ENCODE measurements at regions not wholly inside any gene's neighbourhood (a gene's known extent, or its start where the extent isn't known, plus 50 kb on each side); places are given as distances from the start of the nearest gene placed in this dataset.

DNA sequence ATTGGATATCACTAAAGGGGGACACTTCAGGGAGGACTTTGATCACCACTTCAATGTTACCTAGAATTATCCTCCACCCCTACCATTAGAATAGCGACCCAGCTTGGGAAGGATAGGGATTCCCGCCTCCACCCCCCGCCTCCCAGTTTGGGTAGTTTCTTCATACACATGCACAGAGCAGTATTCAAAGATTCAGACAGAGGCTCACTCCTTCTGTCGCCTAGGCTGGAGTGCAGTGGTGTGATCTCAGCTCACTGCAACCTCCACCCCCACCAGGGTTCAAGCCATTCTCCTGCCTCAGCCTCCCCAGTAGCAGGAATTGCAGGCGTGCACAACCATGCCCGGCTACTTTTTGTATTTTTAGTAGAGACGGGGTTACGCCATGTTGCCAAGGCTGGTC is 1166.1 kb downstream of the TYW1 start:
- H3K9me3 ChIP-seq (ENCODE audit: control insufficient read depth in 4 of 4, low read length in 3 of 4), result no peaks in the 10 kb centered on the region
- DNase-seq (ENCODE audit: low spot score), result no peak
- no peak for TF ChIP-seq RAD21 (IDR thresholded peaks at IDR 0.05)
- TF ChIP-seq SP1 (IDR thresholded peaks at IDR 0.05), result no peak
- TF ChIP-seq FOXA2 (IDR thresholded peaks at IDR 0.05), result no peak
- no peak for TF ChIP-seq FOXA1 (IDR thresholded peaks at IDR 0.05)
- no peak for TF ChIP-seq NR2F2 (IDR thresholded peaks at IDR 0.05)
- TF ChIP-seq, protein P1, sequence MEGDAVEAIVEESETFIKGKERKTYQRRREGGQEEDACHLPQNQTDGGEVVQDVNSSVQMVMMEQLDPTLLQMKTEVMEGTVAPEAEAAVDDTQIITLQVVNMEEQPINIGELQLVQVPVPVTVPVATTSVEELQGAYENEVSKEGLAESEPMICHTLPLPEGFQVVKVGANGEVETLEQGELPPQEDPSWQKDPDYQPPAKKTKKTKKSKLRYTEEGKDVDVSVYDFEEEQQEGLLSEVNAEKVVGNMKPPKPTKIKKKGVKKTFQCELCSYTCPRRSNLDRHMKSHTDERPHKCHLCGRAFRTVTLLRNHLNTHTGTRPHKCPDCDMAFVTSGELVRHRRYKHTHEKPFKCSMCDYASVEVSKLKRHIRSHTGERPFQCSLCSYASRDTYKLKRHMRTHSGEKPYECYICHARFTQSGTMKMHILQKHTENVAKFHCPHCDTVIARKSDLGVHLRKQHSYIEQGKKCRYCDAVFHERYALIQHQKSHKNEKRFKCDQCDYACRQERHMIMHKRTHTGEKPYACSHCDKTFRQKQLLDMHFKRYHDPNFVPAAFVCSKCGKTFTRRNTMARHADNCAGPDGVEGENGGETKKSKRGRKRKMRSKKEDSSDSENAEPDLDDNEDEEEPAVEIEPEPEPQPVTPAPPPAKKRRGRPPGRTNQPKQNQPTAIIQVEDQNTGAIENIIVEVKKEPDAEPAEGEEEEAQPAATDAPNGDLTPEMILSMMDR (IDR thresholded peaks at IDR 0.05; ENCODE audit: low read depth, low read length, missing input control), result no peak
- TF ChIP-seq, protein P2, sequence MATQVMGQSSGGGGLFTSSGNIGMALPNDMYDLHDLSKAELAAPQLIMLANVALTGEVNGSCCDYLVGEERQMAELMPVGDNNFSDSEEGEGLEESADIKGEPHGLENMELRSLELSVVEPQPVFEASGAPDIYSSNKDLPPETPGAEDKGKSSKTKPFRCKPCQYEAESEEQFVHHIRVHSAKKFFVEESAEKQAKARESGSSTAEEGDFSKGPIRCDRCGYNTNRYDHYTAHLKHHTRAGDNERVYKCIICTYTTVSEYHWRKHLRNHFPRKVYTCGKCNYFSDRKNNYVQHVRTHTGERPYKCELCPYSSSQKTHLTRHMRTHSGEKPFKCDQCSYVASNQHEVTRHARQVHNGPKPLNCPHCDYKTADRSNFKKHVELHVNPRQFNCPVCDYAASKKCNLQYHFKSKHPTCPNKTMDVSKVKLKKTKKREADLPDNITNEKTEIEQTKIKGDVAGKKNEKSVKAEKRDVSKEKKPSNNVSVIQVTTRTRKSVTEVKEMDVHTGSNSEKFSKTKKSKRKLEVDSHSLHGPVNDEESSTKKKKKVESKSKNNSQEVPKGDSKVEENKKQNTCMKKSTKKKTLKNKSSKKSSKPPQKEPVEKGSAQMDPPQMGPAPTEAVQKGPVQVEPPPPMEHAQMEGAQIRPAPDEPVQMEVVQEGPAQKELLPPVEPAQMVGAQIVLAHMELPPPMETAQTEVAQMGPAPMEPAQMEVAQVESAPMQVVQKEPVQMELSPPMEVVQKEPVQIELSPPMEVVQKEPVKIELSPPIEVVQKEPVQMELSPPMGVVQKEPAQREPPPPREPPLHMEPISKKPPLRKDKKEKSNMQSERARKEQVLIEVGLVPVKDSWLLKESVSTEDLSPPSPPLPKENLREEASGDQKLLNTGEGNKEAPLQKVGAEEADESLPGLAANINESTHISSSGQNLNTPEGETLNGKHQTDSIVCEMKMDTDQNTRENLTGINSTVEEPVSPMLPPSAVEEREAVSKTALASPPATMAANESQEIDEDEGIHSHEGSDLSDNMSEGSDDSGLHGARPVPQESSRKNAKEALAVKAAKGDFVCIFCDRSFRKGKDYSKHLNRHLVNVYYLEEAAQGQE (IDR thresholded peaks at IDR 0.05), result no peak
- 83% methylated on average over 8 of the region's 8 CpGs for WGBS
- no peaks in the 10 kb centered on the region for H3K4me1 ChIP-seq (ENCODE audit: control insufficient read depth in 4 of 4, insufficient read depth in 4 of 4, low read length in 3 of 4)
- H3K4me3 ChIP-seq (ENCODE audit: low read depth in 1 of 3, low read length in 3 of 3), result no peak overlapping the region
- H3K9ac ChIP-seq (ENCODE audit: low read depth in 1 of 2, low read length in 2 of 2), result no peak overlapping the region
- peaks cover 0 to 4% (median 0%) of the 10 kb centered on the region in 4 donors for H3K27me3 ChIP-seq (ENCODE audit: control insufficient read depth in 4 of 4, insufficient read depth in 4 of 4, low read length in 3 of 4)
- H3K36me3 ChIP-seq (ENCODE audit: control insufficient read depth in 4 of 4, insufficient read depth in 3 of 4, low read depth in 1 of 4, low read length in 3 of 4), result no peaks in the 10 kb centered on the region
- H3K27ac ChIP-seq (ENCODE audit: low read depth in 1 of 2, low read length in 2 of 2), result no peak overlapping the region

DNA sequence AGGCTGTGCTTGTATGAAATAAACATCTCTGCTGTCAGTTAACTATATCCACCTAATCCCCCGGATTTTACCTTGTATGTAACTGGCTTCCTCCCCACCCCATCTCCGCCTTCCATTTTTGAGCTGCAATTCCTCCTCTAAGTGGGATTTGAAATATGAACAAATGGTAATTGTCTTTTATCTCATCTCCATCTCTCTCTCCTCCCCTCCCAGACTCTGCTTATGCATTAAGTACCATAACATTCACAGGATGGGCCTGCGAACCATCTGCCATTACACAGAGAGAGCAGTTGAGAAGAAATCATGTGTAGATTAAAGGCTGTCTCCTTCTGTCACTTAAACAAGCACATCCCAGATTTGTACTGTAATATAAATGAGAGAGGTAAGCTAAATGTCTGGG is 1169.9 kb downstream of the TYW1 start:
- no peak for DNase-seq (ENCODE audit: low spot score)
- no peaks in the 10 kb centered on the region for H3K36me3 ChIP-seq (ENCODE audit: control insufficient read depth in 4 of 4, insufficient read depth in 3 of 4, low read depth in 1 of 4, low read length in 3 of 4)
- H3K9me3 ChIP-seq (ENCODE audit: control insufficient read depth in 4 of 4, low read length in 3 of 4), result no peaks in the 10 kb centered on the region
- H3K4me1 ChIP-seq (ENCODE audit: control insufficient read depth in 4 of 4, insufficient read depth in 4 of 4, low read length in 3 of 4), result no peaks in the 10 kb centered on the region
- peaks cover 0 to 4% (median 1%) of the 10 kb centered on the region in 4 donors for H3K27me3 ChIP-seq (ENCODE audit: control insufficient read depth in 4 of 4, insufficient read depth in 4 of 4, low read length in 3 of 4)
- H3K9ac ChIP-seq (ENCODE audit: low read depth in 1 of 2, low read length in 2 of 2), result no peak overlapping the region
- 39% methylated on average over 3 of the region's 3 CpGs for WGBS
- H3K4me3 ChIP-seq (ENCODE audit: low read depth in 1 of 3, low read length in 3 of 3), result no peak overlapping the region
- no peak for TF ChIP-seq TAF1 (conservative IDR thresholded peaks at IDR 0.05)
- TF ChIP-seq, protein P3, sequence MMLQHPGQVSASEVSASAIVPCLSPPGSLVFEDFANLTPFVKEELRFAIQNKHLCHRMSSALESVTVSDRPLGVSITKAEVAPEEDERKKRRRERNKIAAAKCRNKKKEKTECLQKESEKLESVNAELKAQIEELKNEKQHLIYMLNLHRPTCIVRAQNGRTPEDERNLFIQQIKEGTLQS (IDR thresholded peaks at IDR 0.05), result no peak
- no peak for TF ChIP-seq RXRA (IDR thresholded peaks at IDR 0.05)
- TF ChIP-seq GABPA (IDR thresholded peaks at IDR 0.05 in 1 of 2, conservative IDR thresholded peaks at IDR 0.05 in 1 of 2), result no peak
- TF ChIP-seq RAD21 (IDR thresholded peaks at IDR 0.05), result no peak
- no peak for TF ChIP-seq HNF4A (conservative IDR thresholded peaks at IDR 0.05)
- TF ChIP-seq JUND (IDR thresholded peaks at IDR 0.05), result no peak
- TF ChIP-seq, protein P4, sequence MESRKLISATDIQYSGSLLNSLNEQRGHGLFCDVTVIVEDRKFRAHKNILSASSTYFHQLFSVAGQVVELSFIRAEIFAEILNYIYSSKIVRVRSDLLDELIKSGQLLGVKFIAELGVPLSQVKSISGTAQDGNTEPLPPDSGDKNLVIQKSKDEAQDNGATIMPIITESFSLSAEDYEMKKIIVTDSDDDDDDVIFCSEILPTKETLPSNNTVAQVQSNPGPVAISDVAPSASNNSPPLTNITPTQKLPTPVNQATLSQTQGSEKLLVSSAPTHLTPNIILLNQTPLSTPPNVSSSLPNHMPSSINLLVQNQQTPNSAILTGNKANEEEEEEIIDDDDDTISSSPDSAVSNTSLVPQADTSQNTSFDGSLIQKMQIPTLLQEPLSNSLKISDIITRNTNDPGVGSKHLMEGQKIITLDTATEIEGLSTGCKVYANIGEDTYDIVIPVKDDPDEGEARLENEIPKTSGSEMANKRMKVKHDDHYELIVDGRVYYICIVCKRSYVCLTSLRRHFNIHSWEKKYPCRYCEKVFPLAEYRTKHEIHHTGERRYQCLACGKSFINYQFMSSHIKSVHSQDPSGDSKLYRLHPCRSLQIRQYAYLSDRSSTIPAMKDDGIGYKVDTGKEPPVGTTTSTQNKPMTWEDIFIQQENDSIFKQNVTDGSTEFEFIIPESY (IDR thresholded peaks at IDR 0.05), result no peak
- no peak overlapping the region for H3K27ac ChIP-seq (ENCODE audit: low read depth in 1 of 2, low read length in 2 of 2)
